ENCODE measurements at regions not wholly inside any gene's neighbourhood (a gene's known extent, or its start where the extent isn't known, plus 50 kb on each side); places are given as distances from the start of the nearest gene placed in this dataset.

DNA sequence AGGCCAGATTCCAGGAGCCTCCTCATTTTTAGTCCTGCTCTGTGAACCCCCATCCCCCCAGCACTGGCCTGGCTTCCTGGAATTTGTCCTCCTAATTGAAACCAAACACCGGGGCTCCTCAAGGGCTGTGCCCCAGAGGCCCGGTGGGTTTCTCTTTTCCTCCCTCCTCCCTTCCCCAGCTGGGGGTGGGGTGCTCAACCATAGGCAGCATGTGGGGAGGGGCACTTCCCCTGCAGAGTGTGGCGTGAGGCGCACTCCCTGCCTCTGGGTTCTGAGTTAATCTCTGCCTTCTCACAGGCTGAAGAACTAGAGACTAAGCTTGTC is 67.5 kb upstream of the ACOT11 start:
- no peak for DNase-seq (ENCODE audit: low read depth)
- no peak for TF ChIP-seq CTCF (conservative IDR thresholded peaks at IDR 0.05; ENCODE audit: control insufficient read depth, insufficient read depth, low read depth, low read length)
- no peak overlapping the region for H3K4me3 ChIP-seq (ENCODE audit: control insufficient read depth, low read depth, low read length)

DNA sequence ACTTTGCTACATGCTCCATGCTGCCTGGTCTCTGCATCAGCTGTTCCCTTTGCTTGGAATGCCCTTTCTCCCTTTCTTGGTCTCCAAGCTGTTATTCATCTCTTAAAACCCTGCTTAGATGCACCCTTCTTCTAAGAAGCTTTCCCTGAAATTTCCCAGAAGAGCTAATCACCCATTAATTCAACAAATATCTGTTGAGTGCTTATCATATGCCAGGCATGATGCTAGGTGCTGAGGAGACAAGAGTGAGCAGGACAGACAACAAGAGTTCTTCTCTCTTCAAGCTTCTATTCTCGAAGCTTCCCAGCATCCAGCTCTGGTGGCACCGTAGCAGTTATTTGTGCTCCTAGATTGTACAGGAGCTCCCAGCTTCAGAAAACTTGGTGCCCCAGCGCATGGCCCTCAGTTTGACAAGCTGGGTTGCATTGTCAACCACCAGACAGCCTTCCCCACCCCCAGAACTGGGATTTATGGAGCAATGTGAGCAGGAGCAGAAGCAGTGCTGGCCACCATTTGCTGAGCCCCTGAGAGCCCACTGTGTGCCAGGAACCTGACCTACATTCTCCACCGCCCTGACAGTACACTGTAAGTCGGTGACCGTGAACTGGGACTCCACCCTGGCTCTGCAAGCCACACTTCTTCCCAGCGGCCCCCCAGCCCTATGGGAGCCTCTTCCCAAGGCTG is 68.0 kb upstream of the ACOT11 start:
- no peak for TF ChIP-seq CTCF (conservative IDR thresholded peaks at IDR 0.05; ENCODE audit: control insufficient read depth, insufficient read depth, low read depth, low read length)
- DNase-seq (ENCODE audit: low read depth), result no peak
- H3K4me3 ChIP-seq (ENCODE audit: control insufficient read depth, low read depth, low read length), result no peak overlapping the region

DNA sequence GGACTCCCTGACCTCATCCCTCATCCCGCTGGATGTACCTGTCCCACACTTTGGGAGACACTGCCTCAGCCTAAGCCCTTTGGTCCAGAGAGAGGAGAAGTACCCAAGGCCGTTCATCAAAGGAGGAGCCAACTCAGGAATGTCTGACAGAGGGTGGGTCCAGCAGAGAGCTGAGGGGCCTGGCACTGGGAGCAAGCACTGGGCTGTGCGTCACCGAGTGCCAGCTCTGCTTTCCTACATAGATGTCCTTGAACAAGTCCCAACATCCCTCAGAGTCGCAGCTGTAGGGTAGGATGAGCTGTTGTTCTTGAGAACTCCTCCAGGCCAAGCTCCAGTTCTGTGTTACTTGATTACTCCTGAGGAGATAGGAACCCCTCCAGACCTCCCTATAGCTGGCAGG is 68.8 kb upstream of the ACOT11 start:
- TF ChIP-seq CTCF (conservative IDR thresholded peaks at IDR 0.05; ENCODE audit: control insufficient read depth, insufficient read depth, low read depth, low read length), result no peak
- no peak for DNase-seq (ENCODE audit: low read depth)
- no peak overlapping the region for H3K4me3 ChIP-seq (ENCODE audit: control insufficient read depth, low read depth, low read length)

GRCh38 chr1:54477153-54477561 is 70.9 kb upstream of the ACOT11 start:
- H3K4me3 ChIP-seq (ENCODE audit: control insufficient read depth, low read depth, low read length), result no peak overlapping the region
- DNase-seq (ENCODE audit: low read depth), result no peak
- no peak for TF ChIP-seq CTCF (conservative IDR thresholded peaks at IDR 0.05; ENCODE audit: control insufficient read depth, insufficient read depth, low read depth, low read length)

DNA sequence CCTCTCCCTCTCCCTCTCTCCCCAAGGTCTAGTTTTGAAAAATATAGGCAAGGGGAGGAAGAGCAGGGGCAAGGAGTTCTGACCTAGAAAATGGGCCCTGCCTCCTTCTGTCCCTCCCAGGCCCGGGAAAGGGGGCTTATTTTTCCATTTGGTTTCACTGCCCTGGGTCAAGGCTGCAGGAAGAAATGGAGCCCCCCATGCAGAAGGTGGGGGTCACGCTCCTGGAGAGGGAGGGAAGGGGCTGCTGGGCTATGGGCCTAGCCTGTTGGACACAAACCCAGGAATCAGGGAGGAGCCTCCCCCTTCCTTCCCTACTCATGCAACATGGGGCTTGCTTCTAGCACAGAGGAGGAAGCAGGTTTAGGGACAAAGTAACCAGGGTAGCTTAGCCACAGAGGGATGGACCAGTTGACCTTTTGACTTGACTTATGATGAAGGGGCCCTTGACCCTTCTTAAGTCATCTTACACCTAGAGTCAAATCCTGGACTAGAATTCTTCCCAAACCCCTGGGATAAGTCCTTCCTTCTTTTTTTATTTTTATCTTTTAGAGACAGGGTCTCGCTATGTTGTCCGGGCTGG is 70.4 kb upstream of the SSBP3 start:
- no peak overlapping the region for H3K4me3 ChIP-seq (ENCODE audit: control insufficient read depth, low read depth, low read length)
- no peak for DNase-seq (ENCODE audit: low read depth)

DNA sequence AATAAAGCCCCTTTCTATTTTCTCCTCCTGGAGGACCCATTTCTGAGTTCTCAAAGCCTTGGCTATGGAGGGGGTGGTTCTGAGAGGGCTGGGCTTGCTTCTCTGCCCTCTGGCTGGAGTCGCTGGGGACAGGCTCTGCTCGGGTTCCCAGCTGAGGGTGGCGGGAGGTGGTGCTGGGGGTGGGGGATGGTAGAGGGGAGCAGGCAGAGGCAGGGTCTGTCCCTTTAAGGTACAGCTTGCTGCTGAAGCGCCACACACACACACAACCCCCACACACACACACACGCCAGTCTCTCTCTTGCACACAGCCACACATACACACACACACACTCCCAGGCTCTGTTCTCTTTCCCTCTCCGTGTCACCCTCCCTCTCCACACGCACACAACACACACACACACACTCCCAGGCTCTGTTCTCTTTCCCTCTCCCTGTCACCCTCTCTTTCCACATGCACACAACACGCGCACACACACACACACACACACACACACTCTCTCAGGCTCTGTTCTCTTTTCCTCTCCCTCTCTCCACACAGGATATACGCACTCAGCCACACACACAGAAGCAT is 69.8 kb upstream of the SSBP3 start:
- DNase-seq (ENCODE audit: low read depth), result no peak
- H3K4me3 ChIP-seq (ENCODE audit: control insufficient read depth, low read depth, low read length), result no peak overlapping the region
- TF ChIP-seq CTCF (conservative IDR thresholded peaks at IDR 0.05; ENCODE audit: control insufficient read depth, insufficient read depth, low read depth, low read length), result no peak

More for the DNA sequence above, 70.4 kb upstream of the SSBP3 start:
- TF ChIP-seq CTCF (conservative IDR thresholded peaks at IDR 0.05; ENCODE audit: control insufficient read depth, insufficient read depth, low read depth, low read length), result no peak

Measured in fibroblast of mammary gland (primary cell).